IMR-90 (cell line): ENCODE measurements at regions not wholly inside any gene's neighbourhood (a gene's known extent, or its start where the extent isn't known, plus 50 kb on each side); places are given as distances from the start of the nearest gene placed in this dataset.

ENCODE experiments used
- ATAC-seq: fragments of 200-7000 bp; cut with Tn5 transposase; 2 replicates; pipeline ENCODE4 v1.9.1; 2020; ENCODE audit warnings: low read depth, mild to moderate bottlenecking, moderate library complexity
- BruUV-seq: library from RNA; stranded (reverse); fragments of 400-500 nt; replicated peaks from 2 replicates; lab custom pipeline; 2021; lab: Mats Ljungman, UMichigan
- CTCF ChIA-PET: fragments of 300-600 bp; formaldehyde crosslinking; extraction: SDS; loops from one replicate; lab custom pipeline; 2021; ENCODE audit warnings: antibody characterized with exemption; lab: Yijun Ruan, JAX
- POLR2A ChIA-PET: fragments of 300-600 bp; sonication (Branson Sonifier 250); formaldehyde crosslinking; loops from one replicate; lab custom pipeline; 2022; ENCODE audit warnings: antibody characterized with exemption; ENCODE audit not compliant: unreplicated experiment; lab: Charles Lee
- DNase-seq: peaks from one replicate; pipeline ENCODE4 v3.0.0; 2013
- H2AFZ ChIP-seq: replicated peaks from 2 replicates; pipeline ENCODE3; 2013; ENCODE audit warnings: low read length, mild to moderate bottlenecking; ENCODE audit not compliant: poor library complexity
- H2AK5ac ChIP-seq: 2 replicates; pipeline ENCODE4 v1.6.1; 2013; ENCODE audit warnings: low read depth, low read length, inconsistent platforms
- H2AK9ac ChIP-seq: replicated peaks from 2 replicates; pipeline ENCODE3; 2013; ENCODE audit warnings: mild to moderate bottlenecking, low read depth, low read length, moderate library complexity; ENCODE audit not compliant: poor library complexity
- H2BK120ac ChIP-seq: 2 replicates; pipeline ENCODE4 v1.6.1; 2013; ENCODE audit warnings: low read depth, low read length, inconsistent platforms
- H2BK15ac ChIP-seq: 3 replicates; pipeline ENCODE4 v1.6.1; 2013; ENCODE audit warnings: low read depth, low read length, inconsistent platforms
- H2BK20ac ChIP-seq: 2 replicates; pipeline ENCODE4 v1.6.1; 2013; ENCODE audit warnings: low read depth, mild to moderate bottlenecking, inconsistent platforms, low read length, moderate library complexity
- H2BK5ac ChIP-seq: 2 replicates; pipeline ENCODE4 v1.6.1; 2013; ENCODE audit warnings: mild to moderate bottlenecking, low read depth, low read length, inconsistent platforms; ENCODE audit not compliant: poor library complexity, severe bottlenecking
- H3K14ac ChIP-seq: replicated peaks from 2 replicates; pipeline ENCODE4 v1.6.1; 2013; ENCODE audit warnings: low read depth, low read length, inconsistent platforms
- H3K18ac ChIP-seq: 2 replicates; pipeline ENCODE4 v1.6.1; 2013; ENCODE audit warnings: low read depth, low read length, control low read depth
- H3K23ac ChIP-seq: 2 replicates; pipeline ENCODE4 v1.6.1; 2013; ENCODE audit warnings: low read depth, low read length, inconsistent platforms
- H3K27ac ChIP-seq: 2 replicates; pipeline ENCODE4 v1.5.1; 2013; ENCODE audit warnings: mild to moderate bottlenecking, control low read depth, low read length; ENCODE audit not compliant: insufficient read depth
- H3K27me3 ChIP-seq: 2 replicates; pipeline ENCODE4 v1.6.1; 2013; ENCODE audit warnings: low read length; ENCODE audit not compliant: control insufficient read depth, insufficient read depth
- H3K36me3 ChIP-seq: 2 replicates; pipeline ENCODE4 v1.6.1; 2013; ENCODE audit warnings: low read length, mixed read lengths; ENCODE audit not compliant: control insufficient read depth, insufficient read depth
- H3K4ac ChIP-seq: 2 replicates; pipeline ENCODE4 v1.6.1; 2013; ENCODE audit warnings: low read depth, low read length, inconsistent platforms
- H3K4me1 ChIP-seq: 2 replicates; pipeline ENCODE4 v1.6.1; 2013; ENCODE audit warnings: low read length, mixed read lengths; ENCODE audit not compliant: control insufficient read depth, insufficient read depth
- H3K4me2 ChIP-seq: 2 replicates; pipeline ENCODE4 v1.6.1; 2013; ENCODE audit warnings: low read depth, mild to moderate bottlenecking, control low read depth, low read length, moderate library complexity
- H3K4me3 ChIP-seq: 2 replicates; pipeline ENCODE4 v1.5.1; 2013; ENCODE audit warnings: low read depth, mild to moderate bottlenecking, control low read depth, low read length, moderate library complexity; ENCODE audit not compliant: insufficient read depth
- H3K56ac ChIP-seq: 2 replicates; pipeline ENCODE4 v1.6.1; 2013; ENCODE audit warnings: low read length, inconsistent platforms; ENCODE audit not compliant: insufficient read depth; ENCODE audit errors: extremely low read depth
- H3K79me1 ChIP-seq, 2 experiments: 2 replicates each; pipeline ENCODE4 v1.6.1; 2013; ENCODE audit warnings: low read length in 2 of 2, inconsistent platforms in 1 of 2, low read depth in 1 of 2
- H3K9ac ChIP-seq: 2 replicates; pipeline ENCODE4 v1.6.1; 2013; ENCODE audit warnings: low read depth, low read length, control low read depth
- H3K9me1 ChIP-seq: 2 replicates; pipeline ENCODE4 v1.6.1; 2013; ENCODE audit warnings: low read length, inconsistent platforms; ENCODE audit not compliant: insufficient read depth
- H3K9me3 ChIP-seq: 2 replicates; pipeline ENCODE4 v1.6.1; 2013; ENCODE audit warnings: low read length; ENCODE audit not compliant: control insufficient read depth, insufficient read depth
- H4K20me1 ChIP-seq: 2 replicates; pipeline ENCODE4 v1.6.1; 2013; ENCODE audit warnings: low read length, inconsistent platforms; ENCODE audit not compliant: insufficient read depth
- H4K5ac ChIP-seq: 2 replicates; pipeline ENCODE4 v1.6.1; 2013; ENCODE audit warnings: mild to moderate bottlenecking, low read depth, low read length, control low read depth
- H4K8ac ChIP-seq, 2 experiments: 2 replicates each; pipeline ENCODE4 v1.6.1; 2013; ENCODE audit warnings: low read depth in 2 of 2, low read length in 2 of 2, control low read depth in 1 of 2, inconsistent platforms in 1 of 2
- H4K91ac ChIP-seq: 2 replicates; pipeline ENCODE4 v1.6.1; 2013; ENCODE audit warnings: low read depth, low read length, inconsistent platforms; ENCODE audit not compliant: insufficient read depth
- FOS ChIP-seq: fragments of 150-350 bp; IDR thresholded peaks from 2 replicates; pipeline ENCODE4 v1.6.1; 2016; ENCODE audit warnings: low read depth, low read length
- POLR2A ChIP-seq: IDR thresholded peaks from 2 replicates; pipeline ENCODE4 v1.6.1; 2012; ENCODE audit warnings: mild to moderate bottlenecking, low read depth, low read length
- USF2 ChIP-seq: fragments of 150-350 bp; IDR thresholded peaks from 2 replicates; pipeline ENCODE4 v1.6.1; 2017; ENCODE audit warnings: mild to moderate bottlenecking, antibody characterized with exemption, low read length, low read depth
- WGBS, 2 experiments: methylation state at CpG; one replicate each; pipeline versions ENCODE4 v1.1.5 to v1.1.7; 2013; ENCODE audit warnings: missing lambda C conversion rate in 2 of 2; ENCODE audit not compliant: insufficient read length in 1 of 2; ENCODE audit errors: extremely low coverage in 2 of 2; 5-methylcytosine and 5-hydroxymethylcytosine counted together
- dilution Hi-C: fragments of 300-500 bp; cut with HindIII; formaldehyde crosslinking; loops from one replicate; pipeline ENCODE4 v1.14.3; 2018; ENCODE audit warnings: low sequenced_read_pairs; ENCODE audit not compliant: unreplicated experiment
- in situ Hi-C: fragments of 300-500 bp; cut with MboI; formaldehyde crosslinking; loops from 3 replicates; pipeline ENCODE4 v1.14.3; 2019; ENCODE audit warnings: low sequenced_read_pairs, inconsistent platforms, mixed read lengths
- intact Hi-C: fragments of 100-400 bp; cut with micrococcal nuclease; formaldehyde crosslinking; loops from 2 replicates; pipeline ENCODE4 v1.10.0; 2022

GRCh38 chr17:77325577-77326075 lies 184.9 kb downstream of the SEC14L1 start:
- Histone ChIP-seq H3K9me1 (peaks cover 19% of the 10 kb centered on the region), H3K4me1 (peaks cover 34% of the 10 kb centered on the region), H3K14ac (peak overlapping the region; percentile 57), H4K20me1 (peaks cover 17% of the 10 kb centered on the region), H3K18ac (peak overlapping the region; percentile 10; the same call in 1 of the 2 replicates), H3K4me3 (no peak overlapping the region), H3K27ac (peak overlapping the region; percentile 76), H2BK15ac (peak overlapping the region; percentile 83; the same call in 2 of the 3 replicates), H3K9me3 (no peaks in the 10 kb centered on the region), H4K8ac (peak overlapping the region; percentile 18 to 44; a peak in 2 of 4 replicates), H3K79me1 (peaks cover 26 to 69% of the 10 kb centered on the region in 2 experiments), H2AFZ (no peak overlapping the region), H2BK20ac (peak overlapping the region; percentile 59), H2AK5ac (peak overlapping the region; percentile 87), H3K4me2 (no peak overlapping the region), H3K56ac (no peak overlapping the region), H3K9ac (no peak overlapping the region; the same call in 1 of the 2 replicates), H2AK9ac (peak overlapping the region; percentile 93), H2BK5ac (peak overlapping the region; percentile 75), H3K4ac (peak overlapping the region; percentile 85), H3K27me3 (no peaks in the 10 kb centered on the region), H2BK120ac (peak overlapping the region; percentile 82), H4K5ac (no peak overlapping the region), H3K36me3 (no peaks in the 10 kb centered on the region), H3K23ac (peak overlapping the region; percentile 53), H4K91ac (peak overlapping the region; percentile 87)
- TF ChIP-seq USF2 (no peak), FOS (no peak), POLR2A (0 out of 2 replicates have a peak, but pooled peaks have one; percentile 16)
- dilution Hi-C loops = no loop called here
- 87% methylated on average over 3 of the region's 8 CpGs; no CpG with 5 or more reads in 1 of the 2 experiments for WGBS, 2 experiments
- CTCF ChIA-PET = no interaction called here
- ATAC-seq (no peak), DNase-seq (no peak)
- in situ Hi-C loops = loop anchor here (5.0 kb wide), 1 partner anchor 172 kb away; no protein-coding TSS in a partner anchor
- intact Hi-C loops = loop anchor here (1.0 kb wide), 1 partner anchor 72 kb away; no protein-coding TSS in a partner anchor
- no TSS peak for BruUV-seq
- POLR2A ChIA-PET = no interaction called here
